GM19324 (cell line): ENCODE measurements at regions not wholly inside any gene's neighbourhood (a gene's known extent, or its start where the extent isn't known, plus 50 kb on each side); places are given as distances from the start of the nearest gene placed in this dataset.
"Not testable (repeated sequence)": the region's sequence is repeated elsewhere in the genome, so short reads cannot be mapped to it uniquely, and the experiment has no call there.

ENCODE experiments used
- ATAC-seq: cut with Tn5 transposase; IDR thresholded peaks from one replicate; pipeline ENCODE4 v1.9.1; 2021; ENCODE audit warnings: mild to moderate bottlenecking, moderate library complexity; ENCODE audit not compliant: unreplicated experiment, low FRiP score

- no peak for ATAC-seq
These were observed 384.5 kb downstream of the NEBL start for GRCh38 chr10:20512631-20513030.

- ATAC-seq, result no peak
These were observed 388.2 kb downstream of the NEBL start for GRCh38 chr10:20508921-20509320.

- no peak for ATAC-seq
These were observed 394.1 kb downstream of the NEBL start for GRCh38 chr10:20502903-20503585.

- no peak for ATAC-seq
These were observed 402.6 kb downstream of the NEBL start for GRCh38 chr10:20494474-20494873.

GRCh38 chr10:20492447-20492846 lies 404.7 kb downstream of the NEBL start:
- no peak for ATAC-seq

- no peak for ATAC-seq
These were observed 407.1 kb downstream of the NEBL start for GRCh38 chr10:20489961-20490360.

- ATAC-seq, result no peak
These were observed 410.3 kb downstream of the NEBL start for GRCh38 chr10:20486791-20487190.

- no peak for ATAC-seq
These were observed 411.6 kb downstream of the NEBL start for GRCh38 chr10:20485554-20485953.

- no peak for ATAC-seq
These were observed 416.1 kb downstream of the NEBL start for GRCh38 chr10:20481054-20481453.

GRCh38 chr10:20480575-20480974 lies 416.5 kb downstream of the NEBL start:
- ATAC-seq, result not testable (repeated sequence)

- ATAC-seq, result peak; percentile 88
These were observed 423.0 kb downstream of the NEBL start for GRCh38 chr10:20474064-20474463.

GRCh38 chr10:20473023-20473760 lies 423.9 kb downstream of the NEBL start:
- peak; percentile 4 for ATAC-seq

- no peak for ATAC-seq
These were observed 430.4 kb downstream of the NEBL start for GRCh38 chr10:20466731-20467130.

GRCh38 chr10:20457649-20458048 lies 439.5 kb downstream of the NEBL start:
- no peak for ATAC-seq

GRCh38 chr10:20455774-20456173 lies 441.3 kb downstream of the NEBL start:
- ATAC-seq, result no peak

GRCh38 chr10:20454331-20454730 lies 442.8 kb downstream of the NEBL start:
- no peak for ATAC-seq

- no peak for ATAC-seq
These were observed 450.4 kb downstream of the NEBL start for GRCh38 chr10:20446561-20447193.

- ATAC-seq, result no peak
These were observed 454.0 kb downstream of the NEBL start for GRCh38 chr10:20443094-20443493.

GRCh38 chr10:20429742-20430141 lies 467.4 kb downstream of the NEBL start:
- ATAC-seq, result no peak

GRCh38 chr10:20427821-20428220 lies 469.3 kb downstream of the NEBL start:
- no peak for ATAC-seq

GRCh38 chr10:20418286-20418685 lies 478.8 kb downstream of the NEBL start:
- ATAC-seq, result no peak

- no peak for ATAC-seq
These were observed 479.3 kb downstream of the NEBL start for GRCh38 chr10:20417791-20418190.
